GM21825 (cell line): ENCODE measurements at regions not wholly inside any gene's neighbourhood (a gene's known extent, or its start where the extent isn't known, plus 50 kb on each side); places are given as distances from the start of the nearest gene placed in this dataset.
"Not testable (repeated sequence)": the region's sequence is repeated elsewhere in the genome, so short reads cannot be mapped to it uniquely, and the experiment has no call there.

Source experiments
- ATAC-seq: cut with Tn5 transposase; IDR thresholded peaks from one replicate; pipeline ENCODE4 v1.9.1; 2021; ENCODE audit warnings: mild to moderate bottlenecking, moderate library complexity; ENCODE audit not compliant: unreplicated experiment

DNA sequence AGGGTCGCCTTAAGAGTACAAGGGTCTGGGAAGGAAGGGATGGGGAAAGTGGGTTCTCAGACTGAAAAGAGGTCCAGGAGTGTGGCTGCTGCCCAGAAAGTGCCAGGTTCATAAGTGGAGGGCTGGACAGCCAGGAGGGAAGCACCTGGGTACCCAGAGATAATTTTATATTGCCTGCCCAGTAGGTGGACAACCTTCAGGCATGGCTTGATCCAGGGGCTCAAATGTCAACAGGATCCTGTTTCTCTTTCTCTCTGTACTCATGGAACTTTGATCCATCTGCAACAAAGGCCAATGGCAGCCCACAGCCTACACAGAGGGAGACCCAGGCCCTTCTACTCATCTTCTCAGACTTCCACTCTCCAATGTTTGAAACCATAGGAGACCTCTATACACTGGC is 80.5 kb upstream of the GRK3 start:
- no peak for ATAC-seq

DNA sequence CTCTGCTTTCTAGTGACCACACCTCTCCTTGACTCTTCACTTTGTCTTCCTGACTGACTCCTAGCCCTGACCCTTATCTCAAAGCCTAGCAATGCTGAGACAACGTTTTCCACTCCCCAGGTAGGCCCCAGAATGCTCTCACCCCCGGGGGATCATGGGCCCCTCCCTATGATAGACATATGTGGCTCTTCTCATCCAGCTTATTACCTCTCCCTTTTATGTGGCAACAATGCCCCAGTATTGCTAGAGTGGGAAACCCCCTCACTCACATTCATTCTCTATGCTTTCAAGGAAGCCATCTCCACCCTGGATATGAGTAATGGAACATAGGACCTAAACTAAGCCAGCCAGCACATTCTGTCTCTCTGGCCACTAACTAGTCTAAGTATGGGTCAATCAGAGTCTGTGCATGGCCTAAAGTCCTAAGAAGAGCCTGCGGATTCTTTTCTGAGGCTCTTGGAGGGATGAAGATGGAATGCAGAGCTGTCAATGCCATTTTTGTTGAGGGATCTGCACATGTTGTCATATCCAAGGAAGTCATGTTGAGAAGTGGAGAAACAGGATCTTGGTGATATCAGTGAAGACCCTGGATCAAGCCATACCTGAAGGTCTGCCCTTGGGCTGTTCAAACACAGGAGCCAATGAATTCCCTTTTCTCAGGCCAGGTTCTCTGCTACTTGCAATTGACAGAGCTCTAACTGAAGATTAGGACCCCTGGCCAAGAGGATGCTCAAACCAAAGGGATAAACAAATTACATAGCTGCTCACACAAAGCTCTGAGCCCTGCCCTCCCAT is 79.8 kb upstream of the GRK3 start:
- ATAC-seq, result no peak

DNA sequence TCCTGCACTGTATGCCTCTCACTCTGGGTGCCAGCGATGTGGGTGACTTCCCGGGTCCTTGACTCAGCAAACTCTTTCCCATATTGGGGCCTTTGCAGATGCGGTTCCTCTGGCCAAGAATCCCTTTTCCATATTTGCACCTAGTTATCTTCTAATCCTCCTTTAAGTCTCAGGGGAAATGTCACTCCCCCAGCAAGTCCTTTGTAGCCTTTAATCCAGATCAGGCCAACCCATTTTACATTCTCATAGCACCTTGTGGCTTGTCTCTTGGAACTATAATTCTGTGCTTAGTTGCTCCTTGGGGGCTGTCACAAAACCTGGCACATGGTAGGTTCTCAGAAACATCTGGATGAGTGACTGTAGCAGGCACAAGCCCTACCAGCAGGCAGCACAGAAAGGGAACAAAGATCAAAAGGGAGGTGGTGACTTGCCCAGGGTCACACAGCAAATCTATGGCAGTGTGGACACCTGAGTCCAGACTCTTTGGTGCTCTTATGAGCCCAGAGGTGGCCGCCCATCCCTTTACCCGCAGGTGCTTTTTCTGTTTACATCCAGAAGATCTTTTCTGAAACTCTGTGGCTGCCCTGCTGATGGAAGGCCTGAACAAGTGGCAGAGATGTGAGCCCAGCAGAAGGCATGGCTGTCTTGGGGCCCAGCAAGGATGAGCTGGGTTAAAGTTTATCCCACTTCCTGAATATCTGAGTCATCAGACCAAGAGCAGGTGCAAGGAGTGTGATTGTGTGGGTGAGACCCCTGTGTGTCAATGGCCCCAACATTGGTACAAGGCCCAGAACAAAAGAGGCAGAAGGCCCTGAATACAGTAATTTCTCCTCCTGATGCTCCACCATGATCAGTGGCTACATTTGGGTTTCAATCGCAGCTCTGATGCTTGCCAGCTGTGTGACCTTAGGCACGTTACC is 78.6 kb upstream of the GRK3 start:
- ATAC-seq, result peak; percentile 73

DNA sequence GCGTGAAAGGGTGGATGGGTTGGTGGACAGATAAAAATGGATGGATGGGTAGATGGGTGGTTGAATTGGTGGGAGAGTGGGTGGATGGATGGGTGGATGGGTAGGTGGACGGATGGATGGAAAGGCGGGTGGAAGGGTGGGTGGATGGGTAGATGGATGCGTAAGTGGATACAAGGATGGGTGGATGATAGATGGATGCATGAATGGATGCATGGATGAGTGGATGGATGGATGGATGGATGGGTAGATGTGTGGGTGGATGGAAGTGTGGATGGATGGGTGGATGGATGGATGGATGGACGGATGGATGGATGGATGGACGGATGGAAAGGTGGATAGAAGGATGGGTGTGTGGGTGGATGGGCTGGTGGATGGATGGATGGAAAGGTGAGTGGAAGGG is 77.0 kb upstream of the GRK3 start:
- no peak for ATAC-seq

DNA sequence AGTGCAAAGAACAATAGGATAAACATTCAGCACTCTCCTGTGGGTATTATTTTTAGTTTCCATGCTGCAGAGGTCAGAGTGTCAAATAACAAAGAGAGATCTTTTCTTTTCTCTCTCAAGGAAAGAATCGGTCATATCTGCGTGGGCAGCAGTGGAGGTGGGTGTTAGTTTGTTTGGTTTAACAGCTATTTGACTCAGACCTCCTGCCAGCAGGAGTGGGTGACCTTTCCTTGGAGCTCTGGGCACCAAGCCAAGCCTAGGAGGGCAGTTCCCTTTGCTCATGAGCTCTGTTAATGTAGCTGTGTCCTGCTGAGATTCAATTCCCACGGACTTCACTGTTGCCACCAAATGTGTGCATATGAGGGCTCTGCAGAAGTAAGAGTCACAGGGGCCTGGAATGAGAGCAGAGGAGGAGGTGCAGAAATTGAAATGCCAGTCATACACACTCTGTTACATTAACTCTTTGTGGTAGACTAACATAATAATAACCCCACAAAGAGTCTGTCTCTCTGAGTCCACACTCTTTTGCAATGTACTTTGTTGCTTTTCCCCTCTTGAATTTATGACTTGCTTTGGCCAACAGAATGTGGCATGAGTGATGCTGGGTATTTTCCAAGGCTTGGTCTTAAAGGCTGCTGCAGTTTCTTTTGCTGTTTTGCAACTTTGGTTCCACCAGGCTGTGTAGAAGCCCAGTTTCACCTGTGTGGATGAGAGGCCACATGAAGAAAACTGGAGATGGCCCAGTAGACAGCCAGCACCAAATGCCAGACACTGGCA is 76.0 kb upstream of the GRK3 start:
- no peak for ATAC-seq

DNA sequence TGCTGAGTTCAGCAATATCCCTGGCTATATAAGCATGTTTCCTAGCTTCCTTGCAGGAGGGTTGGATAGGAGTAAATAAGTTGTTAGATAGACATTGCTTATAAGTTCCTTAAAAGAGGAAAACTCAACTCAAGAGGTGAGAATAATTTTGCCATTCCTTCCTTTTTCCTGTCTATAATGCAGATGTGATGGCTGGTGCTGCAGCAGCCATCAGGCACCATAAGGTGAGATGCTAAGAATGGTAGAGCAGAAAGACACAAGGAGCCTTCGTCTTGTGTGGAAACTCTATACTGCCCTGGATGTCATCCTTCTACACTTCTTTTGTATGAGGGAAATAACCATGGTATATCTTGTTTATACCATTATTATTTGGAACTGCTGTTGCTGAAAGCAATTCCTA is 74.5 kb upstream of the GRK3 start:
- no peak for ATAC-seq

DNA sequence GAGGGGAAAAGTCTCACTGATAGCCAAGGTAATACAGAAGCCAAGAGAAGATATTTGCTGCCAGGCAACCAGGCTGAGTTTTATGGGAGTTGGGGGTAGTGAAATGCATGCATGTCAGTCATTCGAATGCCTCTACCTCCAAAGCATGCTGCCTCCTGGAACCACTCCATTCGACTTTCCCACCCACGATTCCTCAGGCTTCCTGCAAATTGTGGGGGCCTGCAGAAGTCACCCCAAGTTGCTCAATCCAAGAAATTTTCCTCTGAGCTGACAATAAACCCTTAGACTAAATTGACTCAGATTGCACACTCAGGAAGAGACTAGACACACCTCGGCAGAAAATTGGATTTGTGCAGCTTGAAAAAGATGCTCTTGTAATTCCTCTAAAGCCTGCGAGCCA is 73.6 kb upstream of the GRK3 start:
- no peak for ATAC-seq

DNA sequence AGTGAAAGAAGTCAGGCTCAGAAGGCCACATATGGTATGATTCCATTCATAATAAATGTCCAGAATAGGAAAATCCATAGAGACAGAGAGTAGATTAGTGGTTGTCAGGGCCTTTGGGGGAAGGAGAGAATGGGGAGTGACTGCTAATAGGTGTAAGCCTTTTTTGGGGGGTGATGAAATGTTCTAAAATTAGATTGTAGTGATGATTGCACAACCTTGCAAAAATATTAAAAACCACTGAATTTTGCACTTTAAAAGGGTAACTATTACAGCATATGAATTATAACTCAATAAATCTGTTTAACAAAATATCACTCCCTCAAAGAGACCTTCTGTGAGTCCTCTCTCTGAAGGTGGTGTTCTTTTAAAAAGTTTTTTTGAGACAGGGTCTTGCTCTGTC is 72.3 kb upstream of the GRK3 start:
- no peak for ATAC-seq

DNA sequence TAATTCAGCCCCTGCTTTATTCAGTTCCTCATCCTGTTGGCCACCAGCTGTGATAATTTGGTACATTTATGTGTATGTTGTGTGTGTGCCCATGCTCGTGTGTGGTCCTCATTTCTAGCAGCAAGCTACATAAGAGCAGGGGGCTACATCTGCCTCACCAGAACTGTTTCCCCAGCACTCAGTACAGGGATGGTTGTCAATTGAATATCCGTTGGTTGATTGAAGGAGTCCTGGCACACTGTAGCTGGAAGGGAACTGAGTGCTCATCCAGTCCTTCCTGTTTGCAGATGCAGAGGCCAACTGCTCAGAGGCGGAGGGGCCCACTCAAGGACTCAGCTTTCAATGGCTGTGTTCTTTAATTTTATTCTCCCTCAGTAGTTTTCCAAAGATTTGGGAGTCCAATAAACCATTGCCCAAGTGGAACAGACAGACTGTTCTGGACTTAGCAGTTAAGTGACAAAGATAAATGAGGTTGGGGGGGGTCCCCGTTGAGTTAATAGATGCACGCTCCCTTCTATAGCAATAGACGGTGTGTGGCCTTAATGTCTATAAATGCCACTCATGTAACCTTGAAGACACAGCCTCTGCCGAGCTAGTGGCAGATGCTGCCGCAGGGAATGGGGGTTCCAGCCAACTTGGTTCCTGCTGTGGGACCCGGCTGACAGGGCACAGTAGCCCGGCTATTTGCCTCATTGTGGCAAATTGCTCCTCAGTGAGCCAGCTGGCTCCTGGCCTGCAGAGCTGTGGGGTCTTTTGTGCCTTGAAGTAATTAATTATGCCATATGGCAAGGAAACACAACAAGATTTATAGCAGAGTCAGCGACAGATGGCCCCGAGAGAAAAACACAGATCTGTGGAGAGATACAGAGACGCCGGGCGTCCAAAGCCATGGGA is 71.4 kb upstream of the GRK3 start:
- no peak for ATAC-seq

DNA sequence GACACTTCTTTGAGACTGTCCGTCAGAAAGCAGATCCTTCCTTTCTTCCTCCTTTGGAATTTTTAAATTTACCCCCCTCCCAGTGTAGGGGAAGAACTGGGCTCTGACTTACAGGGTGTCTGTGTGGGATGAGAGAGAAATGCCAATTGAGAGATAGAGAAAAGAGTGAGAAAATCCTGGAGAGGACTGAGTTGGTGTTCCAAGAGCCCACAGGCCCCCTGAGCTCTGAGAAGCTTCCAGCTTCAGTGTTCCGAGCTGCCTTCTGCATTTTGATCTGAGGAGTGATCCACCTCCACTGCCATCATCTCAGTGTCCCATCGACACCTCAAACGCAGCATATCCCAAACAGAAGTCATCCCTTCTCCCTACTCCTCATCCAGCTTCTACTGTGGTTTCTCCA is 70.7 kb upstream of the GRK3 start:
- ATAC-seq, result no peak

DNA sequence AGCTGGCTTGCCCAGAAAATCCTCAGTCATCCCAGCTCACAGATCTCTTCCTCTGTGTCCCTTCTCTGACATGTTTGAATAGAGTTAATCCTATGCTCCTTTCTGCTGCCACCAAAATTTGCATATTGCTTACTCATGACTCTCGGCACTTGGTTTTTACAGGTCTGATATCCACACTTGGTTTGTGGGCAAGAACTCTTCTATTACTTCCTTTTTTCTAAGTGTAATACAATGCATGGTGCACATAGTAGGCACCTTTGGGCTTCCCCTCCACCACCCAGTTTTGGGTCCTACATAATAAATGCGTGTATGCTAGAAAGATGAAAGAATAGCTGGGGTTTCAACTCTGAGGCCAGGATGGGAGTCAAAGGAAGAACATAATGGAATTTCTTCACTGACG is 69.7 kb upstream of the GRK3 start:
- ATAC-seq, result peak; percentile 56

DNA sequence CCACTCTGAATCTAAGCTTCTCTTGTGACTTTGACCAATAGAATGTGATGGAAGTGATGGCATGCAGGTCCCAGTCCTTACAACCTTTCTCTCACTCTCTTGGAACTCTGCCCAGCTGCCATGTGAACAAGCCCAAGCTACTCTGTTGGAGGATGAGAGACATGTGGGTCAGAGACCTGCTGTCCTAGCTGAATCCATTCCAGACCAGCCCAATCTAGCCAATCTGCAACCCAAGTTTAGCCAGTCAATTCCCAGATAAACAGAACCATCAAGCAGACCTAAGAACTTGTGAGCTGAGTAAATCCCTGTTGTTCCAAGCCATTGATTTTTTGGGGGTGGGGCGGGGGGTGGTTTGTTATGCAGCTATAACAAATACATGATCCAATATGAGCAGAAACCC is 69.2 kb upstream of the GRK3 start:
- ATAC-seq, result no peak

DNA sequence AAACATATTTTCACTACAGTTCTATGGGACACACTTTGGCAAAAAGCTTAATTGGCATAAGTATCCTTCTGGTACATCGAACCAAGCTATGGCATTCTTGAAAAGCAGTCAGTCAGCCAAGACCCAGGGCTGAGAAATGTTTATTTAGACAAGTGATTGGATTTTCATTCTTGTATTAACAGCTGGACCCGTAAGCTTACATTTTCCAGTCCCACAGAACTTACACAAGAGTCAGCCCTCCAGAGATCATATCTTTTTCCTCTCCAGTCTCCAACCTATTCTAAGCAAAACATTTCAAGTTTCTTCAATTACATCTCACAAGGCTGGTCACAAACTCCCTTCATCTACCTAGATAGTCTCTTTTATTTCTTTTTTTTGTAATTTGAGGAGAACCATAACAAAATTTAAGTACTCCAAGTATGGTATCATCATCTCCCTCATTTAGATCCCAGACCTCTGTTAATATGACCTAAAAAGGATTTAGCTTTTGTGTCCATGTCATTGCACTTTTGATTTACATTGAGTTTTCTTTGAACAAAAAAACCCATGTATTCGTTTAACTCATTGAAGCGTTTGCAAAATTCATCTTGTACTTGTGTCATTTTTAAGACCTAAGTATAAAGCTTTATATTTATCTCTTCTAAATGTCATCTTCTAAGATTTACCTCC is 67.9 kb upstream of the GRK3 start:
- ATAC-seq, result no peak

DNA sequence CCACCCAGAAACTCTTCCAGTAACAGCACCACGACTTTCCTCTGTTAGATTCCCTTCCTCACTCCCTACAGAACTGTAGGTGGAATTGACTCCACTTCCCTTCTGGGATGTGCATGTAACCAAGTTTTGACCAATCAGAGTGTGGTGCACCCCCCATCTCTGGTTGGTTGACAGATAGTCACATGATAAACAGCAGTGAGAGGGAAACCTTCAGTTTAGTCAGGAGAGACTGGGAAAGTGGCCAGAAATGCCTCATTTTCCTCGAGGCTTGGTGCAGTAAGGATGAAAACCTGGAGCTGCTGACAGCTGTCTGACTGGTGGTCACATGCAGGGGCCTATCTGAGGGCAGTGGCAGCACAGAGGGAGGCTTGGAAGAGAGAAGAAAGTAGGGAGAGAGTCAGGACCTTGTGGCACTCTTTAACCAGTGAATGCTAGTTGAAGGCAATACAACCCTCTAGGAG is 67.3 kb upstream of the GRK3 start:
- ATAC-seq, result no peak

DNA sequence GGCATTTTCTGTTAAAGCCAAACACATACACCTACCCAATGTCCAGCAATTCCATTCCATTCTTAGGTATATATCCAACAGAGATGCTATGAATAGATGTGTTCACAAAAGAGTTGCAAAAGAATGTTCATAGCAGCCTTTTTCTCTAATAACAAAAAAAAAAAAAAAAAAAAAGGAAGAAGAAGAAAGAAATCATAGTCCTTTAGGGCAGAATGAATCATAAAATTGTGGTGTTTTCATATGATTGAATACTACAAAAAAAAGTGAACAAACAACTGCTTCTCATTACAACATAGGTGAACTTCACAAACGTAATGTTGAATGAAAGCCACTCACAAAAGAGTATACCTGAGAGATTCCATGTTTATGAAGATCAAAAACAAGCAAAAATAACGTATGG is 66.8 kb upstream of the GRK3 start:
- no peak for ATAC-seq

DNA sequence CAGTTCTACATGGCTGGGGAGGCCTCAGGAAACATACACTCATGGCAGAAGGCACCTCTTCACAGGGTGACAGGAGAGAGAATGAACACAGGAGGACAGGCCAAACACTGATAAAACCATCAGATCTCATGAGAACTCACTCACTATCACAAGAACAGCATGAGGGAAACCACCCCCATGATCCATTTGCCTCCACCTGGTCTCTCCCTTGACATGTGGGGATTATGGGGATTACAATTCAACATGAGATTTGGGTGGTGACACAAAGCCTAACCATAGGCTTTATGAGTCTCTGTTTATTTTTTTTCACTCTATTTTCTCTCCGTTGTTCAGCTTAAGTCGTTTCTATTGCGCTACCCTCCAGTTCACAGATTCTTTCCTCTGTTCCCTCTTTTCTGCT is 63.8 kb upstream of the GRK3 start:
- not testable (repeated sequence) for ATAC-seq

DNA sequence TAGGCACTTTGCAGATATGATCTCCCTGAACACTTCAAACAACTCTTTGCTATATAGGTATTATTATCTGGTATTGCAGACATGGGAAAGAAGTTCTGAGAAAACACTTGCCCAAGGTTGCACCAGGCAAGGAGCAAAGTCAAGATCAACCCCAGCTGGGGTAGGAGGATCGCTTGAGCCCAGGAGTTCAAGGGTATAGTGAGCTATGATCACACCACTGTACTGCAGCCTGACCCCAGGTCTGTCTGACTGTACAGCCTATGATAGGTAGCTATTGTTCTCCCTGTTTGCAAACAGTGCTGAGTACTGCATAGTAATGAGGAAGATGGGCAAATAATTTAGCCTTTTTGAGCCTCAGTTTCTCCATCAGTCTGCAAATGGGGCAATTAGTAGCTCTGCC is 60.5 kb upstream of the GRK3 start:
- not testable (repeated sequence) for ATAC-seq

DNA sequence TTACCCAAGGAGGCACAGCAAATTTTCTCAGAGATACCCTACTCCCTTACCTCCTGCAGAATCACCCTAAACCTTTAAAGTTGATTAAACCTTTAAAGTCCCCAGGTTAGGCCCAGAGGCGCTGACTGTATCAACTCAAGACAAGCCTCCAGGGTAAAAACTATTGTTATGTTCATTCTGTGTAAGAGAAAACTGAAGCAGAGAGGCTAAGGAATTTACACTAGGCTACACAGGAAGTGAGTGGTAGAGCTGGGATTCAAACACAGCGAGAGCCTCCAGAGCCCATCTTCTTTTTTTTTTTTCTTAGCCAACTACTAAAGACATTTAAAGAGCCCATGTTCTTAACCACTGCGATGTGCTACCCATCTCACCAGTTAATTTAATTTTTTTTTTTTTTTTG is 56.3 kb upstream of the GRK3 start:
- ATAC-seq, result no peak

DNA sequence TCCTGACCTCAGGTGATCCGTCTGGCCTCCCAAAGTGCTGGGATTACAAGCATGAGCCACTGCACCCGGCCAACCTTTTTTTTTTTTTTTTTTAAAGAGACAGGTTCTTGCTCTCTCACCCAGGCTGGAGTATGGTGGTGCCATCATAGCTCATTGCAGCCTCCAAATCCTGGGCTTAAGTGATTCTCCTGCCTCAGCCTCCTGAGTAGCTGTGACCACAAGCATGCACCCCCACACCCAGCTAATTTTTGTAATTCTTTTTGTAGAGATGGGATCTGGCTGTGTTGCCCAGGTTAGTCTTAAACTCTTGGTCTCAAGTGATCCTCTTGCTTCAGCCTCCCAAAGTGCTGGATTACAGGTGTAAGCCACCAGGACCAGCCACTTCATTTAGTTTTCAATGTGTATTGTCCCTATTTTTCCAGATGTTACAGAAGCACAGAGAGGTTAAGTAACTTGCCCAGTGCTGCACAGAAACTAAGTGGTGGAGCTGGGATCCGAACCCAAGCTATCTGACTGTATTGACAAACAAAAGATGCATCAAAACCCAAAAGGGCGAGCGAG is 55.6 kb upstream of the GRK3 start:
- ATAC-seq, result no peak
